ENCODE measurements at regions not wholly inside any gene's neighbourhood (a gene's known extent, or its start where the extent isn't known, plus 50 kb on each side); places are given as distances from the start of the nearest gene placed in this dataset.

GRCh38 chr14:34012978-34013720 lies 62.3 kb upstream of the EGLN3 start:
- peak overlapping the region; percentile 61 for H3K27ac Mint-ChIP-seq
- H3K4me1 Mint-ChIP-seq (ENCODE audit: low read depth), result peaks cover 22% of the 10 kb centered on the region
- DNase-seq, result no peak
- no peaks in the 10 kb centered on the region for H3K9me3 Mint-ChIP-seq
- no peaks in the 10 kb centered on the region for H3K36me3 Mint-ChIP-seq (ENCODE audit: low read depth)
- H3K4me3 Mint-ChIP-seq, result no peak overlapping the region
- no peaks in the 10 kb centered on the region for H3K27me3 Mint-ChIP-seq

- DNase-seq, result no peak
- Mint-ChIP-seq H3K4me3 (no peak overlapping the region), H3K4me1 (ENCODE audit: low read depth) (peaks cover 20% of the 10 kb centered on the region), H3K9me3 (no peaks in the 10 kb centered on the region), H3K36me3 (ENCODE audit: low read depth) (no peaks in the 10 kb centered on the region), H3K27me3 (no peaks in the 10 kb centered on the region), H3K27ac (no peak overlapping the region)
Observed at GRCh38 chr14:34012369-34012768, 61.5 kb upstream of the EGLN3 start.

- Mint-ChIP-seq H3K9me3 (no peaks in the 10 kb centered on the region), H3K4me3 (no peak overlapping the region), H3K36me3 (ENCODE audit: low read depth) (no peaks in the 10 kb centered on the region), H3K27me3 (no peaks in the 10 kb centered on the region), H3K27ac (no peak overlapping the region), H3K4me1 (ENCODE audit: low read depth) (peaks cover 14% of the 10 kb centered on the region)
- no peak for DNase-seq
Observed at GRCh38 chr14:34009956-34010355, 59.1 kb upstream of the EGLN3 start.

GRCh38 chr14:34007902-34008301 lies 57.0 kb upstream of the EGLN3 start:
- Mint-ChIP-seq H3K36me3 (ENCODE audit: low read depth) (no peaks in the 10 kb centered on the region), H3K27me3 (no peaks in the 10 kb centered on the region), H3K27ac (no peak overlapping the region), H3K4me3 (no peak overlapping the region), H3K4me1 (ENCODE audit: low read depth) (peaks cover 5% of the 10 kb centered on the region), H3K9me3 (no peaks in the 10 kb centered on the region)
- no peak for DNase-seq

GRCh38 chr14:34005901-34006300 lies 55.0 kb upstream of the EGLN3 start:
- Mint-ChIP-seq H3K4me3 (no peak overlapping the region), H3K9me3 (no peaks in the 10 kb centered on the region)

GRCh38 chr14:34004881-34005280 lies 54.0 kb upstream of the EGLN3 start:
- Mint-ChIP-seq H3K4me3 (no peak overlapping the region), H3K4me1 (ENCODE audit: low read depth) (peaks cover 3% of the 10 kb centered on the region), H3K9me3 (no peaks in the 10 kb centered on the region), H3K36me3 (ENCODE audit: low read depth) (no peaks in the 10 kb centered on the region), H3K27ac (no peak overlapping the region), H3K27me3 (no peaks in the 10 kb centered on the region)
- DNase-seq, result no peak

More at GRCh38 chr14:34005901-34006300, 55.0 kb upstream of the EGLN3 start:
- Mint-ChIP-seq H3K27ac (no peak overlapping the region), H3K4me1 (ENCODE audit: low read depth) (peaks cover 3% of the 10 kb centered on the region), H3K27me3 (no peaks in the 10 kb centered on the region), H3K36me3 (ENCODE audit: low read depth) (no peaks in the 10 kb centered on the region)
- no peak for DNase-seq

GRCh38 chr14:34003691-34004090 lies 52.8 kb upstream of the EGLN3 start:
- DNase-seq, result no peak
- no peaks in the 10 kb centered on the region for H3K27me3 Mint-ChIP-seq
- H3K4me3 Mint-ChIP-seq, result no peak overlapping the region
- H3K27ac Mint-ChIP-seq, result no peak overlapping the region
- H3K9me3 Mint-ChIP-seq, result no peaks in the 10 kb centered on the region
- H3K4me1 Mint-ChIP-seq (ENCODE audit: low read depth), result peaks cover 3% of the 10 kb centered on the region
- no peaks in the 10 kb centered on the region for H3K36me3 Mint-ChIP-seq (ENCODE audit: low read depth)

- H3K4me1 Mint-ChIP-seq (ENCODE audit: low read depth), result peaks cover 3% of the 10 kb centered on the region
- no peaks in the 10 kb centered on the region for H3K9me3 Mint-ChIP-seq
- H3K4me3 Mint-ChIP-seq, result no peak overlapping the region
- no peak for DNase-seq
- H3K36me3 Mint-ChIP-seq (ENCODE audit: low read depth), result no peaks in the 10 kb centered on the region
- no peak overlapping the region for H3K27ac Mint-ChIP-seq
- no peaks in the 10 kb centered on the region for H3K27me3 Mint-ChIP-seq
Observed at GRCh38 chr14:34003082-34003668, 52.3 kb upstream of the EGLN3 start.

Data from activated T-cell treated with anti-CD3 and anti-CD28 coated beads, Interleukin-2, amount 50 U/mL, for 24 hours (primary cell).